ENCODE measurements at regions not wholly inside any gene's neighbourhood (a gene's known extent, or its start where the extent isn't known, plus 50 kb on each side); places are given as distances from the start of the nearest gene placed in this dataset.

DNA sequence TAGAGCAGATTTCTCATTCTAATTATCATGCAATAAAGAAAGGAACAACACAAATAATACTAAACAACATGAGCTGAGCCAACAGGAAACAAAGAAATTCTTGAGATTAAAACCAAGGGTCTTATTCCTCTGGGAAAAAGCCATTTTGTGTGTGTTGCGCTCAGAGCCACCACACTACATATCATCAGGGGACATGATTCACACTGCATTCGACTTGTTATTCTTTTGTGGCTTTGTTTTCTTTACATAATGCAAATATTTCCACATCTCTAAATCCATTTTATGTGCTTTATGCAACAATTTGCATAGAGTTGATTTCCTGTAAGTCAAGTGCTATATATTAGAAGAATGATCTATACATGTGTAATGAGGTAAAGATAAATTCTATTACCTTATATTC lies 719.6 kb downstream of the TBC1D32 start:
- TF ChIP-seq, protein P1, sequence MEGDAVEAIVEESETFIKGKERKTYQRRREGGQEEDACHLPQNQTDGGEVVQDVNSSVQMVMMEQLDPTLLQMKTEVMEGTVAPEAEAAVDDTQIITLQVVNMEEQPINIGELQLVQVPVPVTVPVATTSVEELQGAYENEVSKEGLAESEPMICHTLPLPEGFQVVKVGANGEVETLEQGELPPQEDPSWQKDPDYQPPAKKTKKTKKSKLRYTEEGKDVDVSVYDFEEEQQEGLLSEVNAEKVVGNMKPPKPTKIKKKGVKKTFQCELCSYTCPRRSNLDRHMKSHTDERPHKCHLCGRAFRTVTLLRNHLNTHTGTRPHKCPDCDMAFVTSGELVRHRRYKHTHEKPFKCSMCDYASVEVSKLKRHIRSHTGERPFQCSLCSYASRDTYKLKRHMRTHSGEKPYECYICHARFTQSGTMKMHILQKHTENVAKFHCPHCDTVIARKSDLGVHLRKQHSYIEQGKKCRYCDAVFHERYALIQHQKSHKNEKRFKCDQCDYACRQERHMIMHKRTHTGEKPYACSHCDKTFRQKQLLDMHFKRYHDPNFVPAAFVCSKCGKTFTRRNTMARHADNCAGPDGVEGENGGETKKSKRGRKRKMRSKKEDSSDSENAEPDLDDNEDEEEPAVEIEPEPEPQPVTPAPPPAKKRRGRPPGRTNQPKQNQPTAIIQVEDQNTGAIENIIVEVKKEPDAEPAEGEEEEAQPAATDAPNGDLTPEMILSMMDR (conservative IDR thresholded peaks at IDR 0.05): no peak
- TF ChIP-seq ZFX (IDR thresholded peaks at IDR 0.05): no peak

Measured in C4-2B (cell line).